HG03571 (cell line): ENCODE measurements at regions not wholly inside any gene's neighbourhood (a gene's known extent, or its start where the extent isn't known, plus 50 kb on each side); places are given as distances from the start of the nearest gene placed in this dataset.

Experiments
- ATAC-seq: cut with Tn5 transposase; IDR thresholded peaks from one replicate; pipeline ENCODE4 v1.9.1; 2021; ENCODE audit not compliant: unreplicated experiment

DNA sequence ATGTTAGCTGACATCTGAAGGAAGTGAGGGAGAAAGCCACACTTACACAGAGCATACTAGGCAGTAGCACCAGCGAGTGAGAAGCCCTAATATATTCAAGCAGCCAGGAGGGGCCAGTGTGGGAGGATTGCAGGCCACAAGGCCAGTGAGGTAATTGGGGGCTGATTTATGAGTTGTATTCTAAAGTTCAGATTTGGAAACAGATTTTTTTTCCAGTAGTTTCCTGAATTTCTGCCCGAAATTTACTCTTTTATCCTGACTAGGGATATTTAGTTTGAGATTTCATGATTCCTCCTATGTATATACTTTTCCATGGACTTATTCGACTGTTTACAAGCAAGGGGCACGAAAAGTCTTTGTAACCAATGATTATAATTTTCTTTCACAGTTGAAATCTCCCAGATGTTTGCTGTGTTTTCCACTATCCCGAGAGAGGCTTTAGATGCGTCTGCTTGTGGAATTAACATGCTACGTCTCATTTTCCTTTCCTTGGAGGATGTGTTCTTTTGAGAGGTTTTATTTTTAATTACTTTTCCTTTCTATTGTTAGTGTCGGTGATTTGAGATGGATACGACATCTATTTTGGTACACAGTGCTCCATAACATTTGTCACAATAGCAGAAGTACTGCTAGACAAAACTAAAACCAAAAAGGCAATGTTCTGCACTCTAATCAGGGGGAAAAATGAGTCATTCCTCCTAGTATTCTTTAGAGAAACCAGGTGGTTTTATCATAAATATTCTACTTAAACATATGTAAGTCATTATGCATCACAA, 356.3 kb upstream of the HSF2 start:
- ATAC-seq: no peak

DNA sequence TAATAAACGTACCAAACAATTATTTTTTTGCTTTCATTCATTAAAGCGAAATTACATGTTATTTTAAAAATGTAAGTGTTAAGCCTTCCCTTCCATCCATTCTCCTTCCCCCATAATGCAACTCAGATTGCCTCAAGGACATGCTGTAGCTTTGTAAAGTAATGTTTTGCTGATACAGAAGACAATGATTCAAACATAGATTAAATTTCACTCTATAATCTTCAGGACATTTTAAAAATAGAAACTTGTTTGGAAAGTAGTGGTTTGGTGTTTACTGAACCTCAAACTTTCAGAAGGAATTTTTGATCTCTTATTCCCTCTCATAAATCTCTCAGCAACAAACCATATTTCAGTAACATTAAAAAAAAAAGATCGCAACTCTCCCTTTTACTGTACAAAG, 350.9 kb upstream of the HSF2 start:
- no peak for ATAC-seq

DNA sequence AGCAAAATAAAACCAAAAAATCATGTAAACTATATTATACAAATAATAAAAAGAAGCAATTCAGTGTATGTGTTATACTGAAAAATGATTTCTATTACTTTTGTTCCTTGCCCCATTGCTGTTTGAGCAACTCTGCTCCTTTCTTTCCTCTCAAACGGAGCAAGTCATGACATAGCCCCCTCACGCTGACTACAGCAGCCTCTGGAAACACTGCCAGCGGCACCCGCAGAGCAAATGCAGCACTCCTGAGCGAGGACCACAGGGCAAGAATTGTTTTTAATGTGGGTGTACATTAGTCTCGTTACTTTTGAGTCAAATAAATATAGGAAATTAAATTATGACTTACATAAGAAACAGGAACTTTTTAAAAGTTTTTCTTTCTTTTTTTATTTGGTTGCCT, 350.1 kb upstream of the HSF2 start:
- no peak for ATAC-seq

DNA sequence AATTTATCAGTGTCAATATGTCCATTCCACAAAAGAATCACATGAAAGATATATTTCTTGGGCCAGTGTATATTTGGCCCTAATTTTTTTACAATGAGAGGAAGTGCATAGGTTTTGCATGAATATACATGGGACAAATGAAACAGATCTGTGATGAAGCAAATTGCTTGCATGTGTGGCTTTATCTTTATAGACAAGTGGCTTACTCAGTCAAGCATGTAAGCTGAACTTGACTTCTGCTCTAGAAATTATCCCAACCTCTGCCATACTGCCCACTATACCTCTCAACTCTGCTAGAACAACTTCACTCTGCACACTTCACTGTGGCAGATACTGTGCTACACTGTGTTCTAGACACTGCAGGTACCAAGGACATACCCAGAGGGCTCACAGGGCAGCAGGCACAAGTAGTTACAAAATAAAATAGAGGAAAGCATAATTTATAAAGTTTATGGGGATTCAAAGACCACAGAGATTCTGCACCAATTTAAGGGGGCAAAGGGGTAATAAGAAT, 349.2 kb upstream of the HSF2 start:
- ATAC-seq: no peak

DNA sequence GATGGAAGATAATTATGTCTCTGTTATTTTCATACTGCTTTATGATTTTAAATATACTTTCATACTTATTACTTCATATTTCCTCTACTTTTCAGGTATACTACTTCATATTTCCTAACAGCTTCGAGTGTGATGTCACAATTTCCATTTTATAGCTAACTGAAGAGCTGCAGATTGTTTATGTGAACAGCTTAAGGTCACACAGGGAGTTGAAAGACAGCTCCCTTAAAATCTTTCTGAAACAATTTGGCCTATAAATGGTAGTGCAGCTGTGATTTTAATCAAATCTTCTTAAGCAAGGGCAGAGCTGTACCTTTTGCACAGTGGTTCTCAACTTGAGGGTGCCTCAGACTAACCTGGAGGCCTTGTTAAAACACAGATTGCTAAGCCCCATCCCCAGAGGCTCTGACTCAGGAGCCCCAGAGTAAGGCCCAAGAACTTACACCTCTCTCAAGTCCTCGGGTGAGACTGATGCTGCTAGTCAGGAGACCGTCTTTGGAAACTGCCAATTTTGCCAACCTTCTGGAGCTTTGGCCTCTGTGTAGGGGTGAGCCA, 347.0 kb upstream of the HSF2 start:
- ATAC-seq: no peak

DNA sequence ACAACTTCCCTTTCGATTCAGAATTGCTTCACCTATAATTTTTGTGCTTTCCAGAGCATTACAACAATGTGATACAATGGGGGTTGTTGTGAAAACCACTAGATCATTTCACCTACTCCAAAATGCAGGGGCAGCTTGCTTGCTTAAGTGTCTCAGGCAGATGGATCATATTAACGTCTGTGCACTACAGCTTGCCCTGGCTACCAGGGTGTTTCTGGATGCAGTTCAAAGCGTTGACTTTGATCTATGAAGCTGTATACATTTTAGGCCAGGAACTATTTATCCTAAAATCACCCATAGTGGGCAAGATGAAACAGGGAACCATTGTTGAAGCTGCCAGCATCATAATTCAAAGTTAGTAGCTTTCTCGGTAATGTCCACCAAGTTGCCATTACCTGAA, 339.5 kb upstream of the HSF2 start:
- no peak for ATAC-seq

DNA sequence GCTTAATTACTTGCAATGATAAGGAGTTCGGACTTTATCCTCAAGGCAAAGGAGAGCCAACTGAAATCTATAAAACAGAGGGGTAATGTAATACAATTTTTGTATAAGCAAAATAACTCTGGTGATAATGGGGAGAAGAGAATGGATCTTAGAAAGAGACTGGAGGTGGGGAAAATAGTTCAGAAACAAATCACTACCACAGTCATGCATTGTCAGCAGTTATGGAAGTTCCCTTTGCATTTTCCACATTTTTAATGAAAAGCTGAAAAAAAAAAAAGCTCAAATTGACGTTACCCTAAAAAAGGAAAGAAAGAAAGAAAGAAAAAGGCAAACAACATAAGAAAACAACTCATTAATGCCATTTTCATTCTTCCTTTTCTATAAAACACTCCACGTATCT, 337.6 kb upstream of the HSF2 start:
- ATAC-seq: no peak

DNA sequence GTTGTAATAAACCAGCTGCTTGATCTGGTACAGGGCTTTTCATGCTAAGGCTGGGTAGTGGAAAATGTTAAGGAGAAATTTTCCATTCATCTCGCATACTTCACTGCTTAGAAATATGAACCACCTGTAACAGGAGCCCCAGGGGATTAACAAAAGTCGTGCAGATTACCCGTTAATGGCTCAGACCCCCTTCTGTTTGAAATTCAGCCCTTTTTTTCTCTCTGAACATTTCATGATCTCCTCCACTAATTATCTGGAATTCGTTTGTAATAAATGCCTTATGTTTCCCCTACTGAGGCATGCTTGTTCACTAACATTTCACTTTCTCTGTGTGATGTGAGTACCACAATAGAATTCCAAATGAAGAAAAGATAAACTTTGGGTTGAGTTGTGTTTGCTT, 336.4 kb upstream of the HSF2 start:
- ATAC-seq: no peak

DNA sequence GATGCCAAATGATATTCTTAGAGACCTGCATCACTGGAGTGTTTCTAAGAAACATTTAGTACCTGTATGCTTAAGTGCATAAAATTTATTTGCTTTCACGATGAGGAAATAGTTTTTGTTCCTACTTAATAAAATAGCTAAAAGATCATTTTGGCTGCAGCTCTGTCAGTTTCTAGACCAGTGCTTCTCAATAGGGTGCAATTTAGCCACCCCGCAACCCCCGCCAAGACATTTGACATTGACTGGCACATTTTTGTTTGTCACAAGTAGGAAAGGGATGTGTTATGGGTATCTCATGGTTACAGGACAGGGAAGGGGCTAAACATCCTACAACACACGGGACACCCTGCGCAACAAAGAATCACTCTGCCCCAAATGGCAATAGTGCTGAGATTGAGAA, 335.7 kb upstream of the HSF2 start:
- no peak for ATAC-seq

DNA sequence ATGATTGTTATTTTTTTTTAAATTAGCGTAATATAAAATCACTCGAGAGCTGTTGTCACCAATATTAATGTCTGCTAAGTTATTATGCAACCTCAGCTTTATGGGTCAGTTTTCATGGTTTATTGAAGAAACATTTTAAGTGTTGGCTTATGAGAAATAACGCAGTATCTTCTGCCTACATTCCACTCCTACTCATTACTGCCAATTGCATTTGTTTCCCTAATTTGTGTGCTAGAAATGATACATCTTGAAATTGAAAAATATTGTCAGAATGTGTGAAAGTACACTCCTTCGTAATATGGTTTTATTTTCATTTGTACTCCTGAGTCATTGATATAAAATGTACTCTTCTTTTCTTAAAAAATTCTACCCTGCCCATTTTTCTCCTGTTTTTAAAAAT, 333.3 kb upstream of the HSF2 start:
- ATAC-seq: no peak

DNA sequence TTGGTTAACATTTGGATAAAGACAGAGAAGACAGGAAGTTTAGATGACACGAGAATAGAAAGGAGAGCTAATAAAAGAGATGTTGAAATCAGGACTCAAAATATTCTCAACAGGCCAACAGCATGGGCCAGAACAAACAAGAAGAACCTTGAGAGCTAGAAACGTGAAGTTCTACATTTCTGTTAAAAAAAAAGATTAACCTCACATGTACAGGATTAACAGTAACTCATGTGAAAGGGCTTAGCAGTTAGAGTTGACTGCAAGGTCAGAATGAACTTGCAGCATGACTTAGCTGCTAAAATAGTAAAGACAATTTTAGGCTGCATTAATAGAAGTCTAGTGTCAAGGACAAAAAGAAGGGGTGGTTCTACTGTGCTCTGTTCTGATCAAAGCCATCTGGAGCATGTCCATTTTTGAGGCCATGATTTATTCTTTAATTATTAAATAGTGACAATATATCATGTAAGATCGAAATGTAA, 331.1 kb upstream of the HSF2 start:
- ATAC-seq: no peak

DNA sequence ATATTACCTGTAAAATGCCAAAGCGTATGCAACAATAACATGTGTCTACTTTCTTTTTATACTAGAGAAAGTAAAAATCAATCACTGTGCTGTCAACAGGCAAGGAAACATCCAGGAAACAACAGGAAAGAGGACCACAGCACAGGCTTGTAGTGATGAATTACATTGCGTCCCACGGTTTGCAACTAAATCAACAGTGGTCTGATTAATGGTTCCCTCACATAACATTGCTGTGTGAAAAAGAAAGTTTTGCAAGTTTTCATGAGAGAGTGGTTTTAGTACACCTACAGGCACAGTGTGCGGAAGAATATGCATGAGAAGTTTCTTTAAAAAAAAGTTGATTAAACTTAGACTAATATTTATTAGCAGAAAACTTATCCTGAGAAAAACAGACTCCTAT, 329.5 kb upstream of the HSF2 start:
- ATAC-seq: no peak

DNA sequence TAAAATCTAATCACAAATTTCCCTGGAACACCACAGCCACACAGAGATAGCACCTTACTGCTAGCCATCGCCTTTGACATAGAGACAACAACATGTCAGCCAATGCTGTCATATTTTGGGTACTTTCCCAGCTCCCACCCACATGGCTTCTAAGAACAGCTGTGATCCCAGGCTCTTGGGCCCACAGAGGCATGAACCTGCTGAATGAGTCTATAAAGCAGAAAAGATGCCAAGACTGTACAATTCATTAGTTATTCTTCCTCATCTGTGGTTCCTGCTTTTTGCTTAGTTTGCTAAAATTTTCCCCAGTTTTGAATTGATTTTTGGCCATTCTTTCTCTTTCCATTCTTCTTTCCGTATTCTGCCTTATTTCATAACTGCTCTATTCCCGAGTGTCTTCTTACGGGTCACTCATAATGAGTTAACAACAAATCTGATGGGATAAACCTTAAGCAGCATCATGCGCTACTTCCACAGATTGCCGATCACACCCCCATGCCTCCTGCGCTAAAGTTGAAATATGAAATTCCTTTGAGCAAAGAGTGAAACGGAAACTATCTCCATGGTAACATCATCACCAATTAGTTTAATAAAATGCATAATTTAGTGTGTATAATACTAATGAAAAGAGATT, 327.3 kb upstream of the HSF2 start:
- ATAC-seq: no peak

DNA sequence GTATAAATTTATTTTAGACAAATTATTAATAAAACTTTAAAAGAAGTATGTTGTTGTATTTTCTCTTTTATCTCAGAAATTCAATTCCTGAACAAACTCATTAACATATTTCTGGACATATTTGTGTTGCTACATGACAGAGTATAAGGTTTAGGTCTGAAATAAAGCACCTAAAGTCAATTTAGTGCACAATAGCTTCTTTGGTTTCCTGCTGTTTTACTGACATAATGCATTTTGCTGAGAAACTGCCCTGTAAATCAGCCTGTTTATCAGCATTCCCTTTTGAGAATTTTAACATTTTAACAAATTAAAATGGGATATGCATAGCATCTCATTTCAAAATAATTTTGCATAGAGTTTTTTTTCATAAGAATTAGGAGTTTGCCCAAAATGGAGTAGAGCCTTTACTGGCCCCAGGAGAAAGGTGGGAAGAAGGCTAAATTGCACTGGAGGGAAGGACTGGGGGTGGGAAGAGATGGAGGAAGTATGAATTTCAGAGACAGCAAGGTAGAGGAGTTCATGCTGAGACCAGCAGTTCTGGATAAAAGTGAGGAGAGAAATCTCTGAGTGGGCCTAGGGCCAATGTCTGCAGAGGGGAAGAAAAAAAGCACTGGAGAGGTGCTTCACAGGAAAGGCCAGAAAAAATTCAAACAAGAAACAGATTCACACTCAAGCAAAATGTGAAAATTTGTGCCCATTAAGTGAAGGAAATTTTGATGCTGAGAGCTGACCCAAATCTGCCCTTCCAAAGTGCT, 324.2 kb upstream of the HSF2 start:
- no peak for ATAC-seq

DNA sequence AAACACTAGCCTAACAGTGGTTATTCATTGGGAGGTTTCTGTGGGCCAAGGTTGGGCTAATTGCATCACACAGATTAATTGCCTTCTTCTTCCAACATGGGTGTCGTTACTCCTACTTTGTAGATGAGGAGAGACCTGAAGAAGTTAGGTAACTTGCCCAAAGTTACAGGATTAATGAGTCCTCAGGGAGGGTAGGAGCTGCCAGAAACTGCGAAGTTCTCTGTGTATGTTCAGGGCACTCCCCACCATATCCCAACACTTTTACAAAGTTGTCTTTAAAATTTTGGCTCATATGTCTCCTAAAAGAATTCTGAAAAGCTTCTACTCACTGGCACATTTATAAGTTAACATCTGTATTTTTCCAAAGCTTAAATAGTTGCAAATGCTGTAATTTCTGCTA, 323.5 kb upstream of the HSF2 start:
- ATAC-seq: no peak

DNA sequence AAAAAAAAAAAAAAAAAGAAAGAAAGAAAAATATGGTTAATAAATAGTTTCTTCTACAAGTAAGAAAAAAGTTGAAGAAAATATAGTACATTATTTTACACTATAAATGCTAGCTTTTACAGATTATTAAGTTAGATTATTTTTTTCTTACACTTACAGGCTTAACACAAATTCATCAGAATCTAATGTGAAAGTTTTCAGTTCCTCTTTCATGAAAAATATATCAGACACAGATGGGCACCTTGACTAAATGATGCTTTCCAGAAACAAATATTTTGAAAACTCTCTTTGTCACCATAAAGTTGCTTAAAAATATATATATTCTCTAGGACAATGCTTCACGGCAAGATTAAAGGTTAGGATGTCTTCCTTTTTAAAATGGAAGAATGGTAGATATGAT, 321.8 kb upstream of the HSF2 start:
- ATAC-seq: no peak

DNA sequence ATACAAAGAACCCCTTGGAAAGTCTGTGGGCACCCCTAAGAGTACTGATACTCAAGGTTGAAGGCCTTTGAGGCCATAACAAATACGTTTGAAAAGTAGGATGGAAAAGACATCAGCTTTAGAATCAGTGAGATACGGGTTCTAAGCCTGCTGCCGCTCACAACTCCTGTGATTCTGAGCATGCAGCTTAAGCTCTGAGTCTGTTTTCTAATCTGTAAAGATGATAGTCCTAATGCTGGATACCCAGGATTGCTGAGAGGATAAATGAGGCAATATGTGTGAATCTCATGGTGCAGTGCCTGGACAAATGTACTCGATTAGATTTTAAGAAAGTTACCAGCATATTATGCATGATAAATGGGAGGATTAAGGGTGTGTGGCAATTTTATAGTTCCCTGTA, 321.0 kb upstream of the HSF2 start:
- ATAC-seq: no peak

DNA sequence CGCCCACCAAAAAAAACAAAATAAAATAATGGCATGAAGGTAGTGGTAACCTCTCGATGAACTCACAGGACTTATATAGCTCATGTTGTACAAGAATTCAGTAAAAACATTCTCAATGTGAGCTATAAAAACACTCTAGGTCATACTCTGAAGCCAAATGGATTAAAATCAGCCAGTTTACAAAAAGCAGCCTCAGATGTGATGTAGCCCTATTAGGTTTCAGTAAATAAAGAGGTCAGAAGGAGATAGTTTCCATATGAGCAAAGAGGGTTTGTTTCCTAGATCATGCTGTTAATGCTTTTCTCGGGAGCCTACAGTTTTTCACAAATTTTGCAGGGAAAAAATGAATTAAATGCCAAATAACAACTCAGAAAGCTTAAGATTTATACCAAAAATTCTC, 319.5 kb upstream of the HSF2 start:
- no peak for ATAC-seq

DNA sequence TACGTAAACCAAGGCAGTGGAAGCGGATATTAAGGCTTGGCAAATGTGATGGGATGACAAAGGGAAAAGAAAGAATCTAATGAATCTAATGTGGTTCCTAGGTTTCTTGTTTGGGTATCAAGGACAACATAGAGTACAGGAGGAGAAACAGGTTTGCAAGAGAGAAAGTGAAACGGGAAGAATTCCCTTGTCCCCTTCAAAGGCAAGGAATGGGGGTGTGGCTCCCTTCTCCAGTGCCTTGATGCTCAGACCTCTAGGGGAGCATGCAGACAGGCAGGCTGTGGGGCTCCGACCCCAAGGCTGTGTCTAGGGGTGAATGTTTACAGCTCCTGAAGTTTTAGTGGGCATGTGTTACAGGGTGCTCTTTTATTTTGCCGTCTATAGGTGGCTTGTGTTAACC, 317.5 kb upstream of the HSF2 start:
- no peak for ATAC-seq

DNA sequence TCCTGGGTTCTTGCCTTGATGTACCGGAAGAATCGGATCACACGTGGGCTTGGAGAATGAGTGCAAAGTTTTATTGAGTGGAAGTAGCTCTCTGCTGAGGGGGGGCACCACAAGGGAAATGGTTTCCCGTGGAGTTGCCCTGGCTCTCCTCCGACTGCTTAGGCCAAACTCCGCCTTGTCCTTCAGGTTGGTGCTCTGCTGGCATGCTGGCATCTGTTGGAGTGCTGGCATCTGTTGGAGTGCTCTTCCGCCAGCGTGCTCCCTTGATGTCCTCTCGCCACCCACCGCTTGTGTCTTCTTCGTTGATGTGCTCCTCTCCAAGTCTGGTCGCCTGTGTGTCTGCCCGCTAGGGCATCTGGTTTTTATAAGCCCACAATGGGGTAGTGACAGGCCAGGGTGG, 317.1 kb upstream of the HSF2 start:
- ATAC-seq: no peak

DNA sequence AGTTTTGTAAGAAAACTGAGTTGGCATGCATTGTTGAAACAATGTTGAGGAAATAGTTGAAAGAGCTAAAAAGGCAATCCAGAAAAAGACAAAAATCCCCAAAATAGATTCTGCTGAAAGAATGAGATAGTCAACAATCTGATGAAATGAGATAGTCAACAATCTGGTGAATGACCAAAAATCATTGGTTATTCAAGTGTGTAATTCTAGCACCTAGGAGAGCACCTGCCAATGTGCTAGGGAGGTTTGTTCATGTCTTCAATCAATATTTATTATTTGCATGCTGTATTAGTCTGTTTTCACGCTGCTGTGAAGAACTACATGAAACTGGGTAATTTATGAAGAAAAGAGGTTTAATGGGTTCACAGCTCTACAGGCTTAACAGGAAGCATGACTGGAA, 307.1 kb upstream of the HSF2 start:
- ATAC-seq: no peak
